ENCODE measurements at regions not wholly inside any gene's neighbourhood (a gene's known extent, or its start where the extent isn't known, plus 50 kb on each side); places are given as distances from the start of the nearest gene placed in this dataset.

DNA sequence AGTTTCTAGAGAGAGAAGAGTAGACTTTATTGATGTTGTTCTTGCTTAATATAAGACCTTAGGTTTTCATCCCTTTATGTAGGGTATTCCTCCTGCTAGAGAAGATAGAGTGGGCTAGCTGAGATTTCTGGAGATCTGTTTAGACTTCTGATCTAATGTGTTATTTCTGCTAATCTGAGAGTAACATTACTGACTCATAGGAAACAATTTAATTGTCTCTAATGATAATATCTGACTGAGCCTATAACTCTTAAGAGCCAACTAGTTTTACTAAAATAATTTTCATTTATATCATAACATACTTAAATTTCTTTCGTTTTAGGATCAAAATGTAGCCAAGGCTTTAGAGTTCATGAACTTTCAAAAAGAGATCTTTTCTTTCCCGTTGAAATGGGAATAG, 618.7 kb upstream of the ZEB2 start (continued):
- TF ChIP-seq, protein P1, sequence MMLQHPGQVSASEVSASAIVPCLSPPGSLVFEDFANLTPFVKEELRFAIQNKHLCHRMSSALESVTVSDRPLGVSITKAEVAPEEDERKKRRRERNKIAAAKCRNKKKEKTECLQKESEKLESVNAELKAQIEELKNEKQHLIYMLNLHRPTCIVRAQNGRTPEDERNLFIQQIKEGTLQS (IDR thresholded peaks at IDR 0.05) = no peak

DNA sequence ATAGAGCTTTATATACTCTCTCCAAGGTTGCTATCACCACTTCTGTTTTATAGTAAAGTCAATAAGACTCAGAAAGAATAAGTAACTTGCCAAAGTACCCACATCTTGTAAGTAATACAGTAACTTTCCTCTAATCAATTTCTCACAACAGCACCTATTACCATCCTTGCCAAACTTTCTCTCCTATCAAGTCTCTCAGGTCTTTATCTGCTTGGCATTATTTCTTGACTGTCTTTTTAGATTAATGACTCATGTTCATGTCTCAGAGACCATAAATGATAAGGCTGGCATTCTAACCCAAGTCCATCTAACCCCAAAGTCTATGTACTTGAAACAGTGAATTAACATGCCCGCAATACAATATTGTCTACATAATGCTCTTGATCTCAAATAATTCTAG, 618.0 kb upstream of the ZEB2 start:
- no TSS peak for BruUV-seq (replicated peaks)
- Histone ChIP-seq H4K20me1 (ENCODE audit: insufficient read depth) (no peaks in the 10 kb centered on the region), H3K27me3 (ENCODE audit: insufficient read depth, low read length) (no peaks in the 10 kb centered on the region), H3K4me2 (ENCODE audit: low read length) (no peak overlapping the region), H3K27ac (ENCODE audit: low read depth, low read length) (no peak overlapping the region), H3K9ac (ENCODE audit: low read length) (no peak overlapping the region), H3K4me3 (replicated peaks in 1 of 2; ENCODE audit: low read depth in 1 of 2, low read length in 2 of 2) (no peak overlapping the region), H3K4me1 (ENCODE audit: control insufficient read depth in 1 of 2, insufficient read depth in 2 of 2, low read length in 2 of 2) (no peaks in the 10 kb centered on the region), H3K9me3 (ENCODE audit: control insufficient read depth in 1 of 2, insufficient read depth in 1 of 2, low read depth in 1 of 2, low read length in 2 of 2) (no peaks in the 10 kb centered on the region), H2AFZ (ENCODE audit: low read depth, low read length, poor library complexity, severe bottlenecking) (no peak overlapping the region), H3K36me3 (ENCODE audit: control insufficient read depth in 1 of 2, insufficient read depth in 2 of 2, low read length in 2 of 2) (no peaks in the 10 kb centered on the region), H3K9me2 (ENCODE audit: insufficient read depth) (no peaks in the 10 kb centered on the region), H3K79me2 (ENCODE audit: insufficient read depth, low read length) (no peaks in the 10 kb centered on the region)
- ATAC-seq = no peak
- intact Hi-C loops (cut with micrococcal nuclease) = no loop called here
- POLR2A ChIA-PET = no interaction called here
- RAD21 ChIA-PET (ENCODE audit: low non-redundant PET in 1 of 2, low total read pairs in 2 of 2, uncharacterized antibody in 2 of 2, unreplicated experiment in 2 of 2) = no interaction called here
- no peak for DNase-seq (ENCODE audit: low read depth, low spot score)
- TF ChIP-seq SP1 (IDR thresholded peaks at IDR 0.05; ENCODE audit: low read depth) = no peak
- CTCF ChIA-PET = no interaction called here

DNA sequence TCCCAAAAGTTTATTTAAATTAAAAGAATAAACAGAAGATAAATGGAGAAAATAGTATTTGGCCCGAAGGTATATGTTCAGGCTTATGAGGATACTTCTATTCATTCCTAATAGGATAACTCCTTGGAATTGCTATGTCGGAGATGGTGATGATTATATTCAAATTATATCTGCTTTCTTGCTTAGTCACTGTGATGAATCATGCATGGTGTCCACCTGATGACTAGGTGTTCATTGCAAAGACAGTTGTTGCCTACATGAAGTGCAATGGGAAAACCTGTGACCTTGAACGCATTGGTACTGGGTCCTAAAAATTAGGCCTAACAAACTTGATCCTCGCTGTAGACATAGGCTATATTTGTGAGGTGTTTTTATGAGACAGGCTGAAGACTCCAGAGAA, 617.3 kb upstream of the ZEB2 start:
- H3K27me3 ChIP-seq (ENCODE audit: insufficient read depth, low read length) = no peaks in the 10 kb centered on the region
- no peak overlapping the region for H3K9ac ChIP-seq (ENCODE audit: low read length)
- BruUV-seq (replicated peaks) = no TSS peak
- no peaks in the 10 kb centered on the region for H3K79me2 ChIP-seq (ENCODE audit: insufficient read depth, low read length)
- no peak overlapping the region for H3K27ac ChIP-seq (ENCODE audit: low read depth, low read length)
- intact Hi-C loops (cut with micrococcal nuclease) = no loop called here
- H4K20me1 ChIP-seq (ENCODE audit: insufficient read depth) = no peaks in the 10 kb centered on the region
- no peaks in the 10 kb centered on the region for H3K36me3 ChIP-seq (ENCODE audit: control insufficient read depth in 1 of 2, insufficient read depth in 2 of 2, low read length in 2 of 2)
- DNase-seq (ENCODE audit: low read depth, low spot score) = no peak
- ChIA-PET POLR2A (no interaction called here), RAD21 (ENCODE audit: low non-redundant PET in 1 of 2, low total read pairs in 2 of 2, uncharacterized antibody in 2 of 2, unreplicated experiment in 2 of 2) (no interaction called here), CTCF (no interaction called here)
- ATAC-seq = no peak
- H3K9me2 ChIP-seq (ENCODE audit: insufficient read depth) = no peaks in the 10 kb centered on the region
- no peak overlapping the region for H3K4me3 ChIP-seq (replicated peaks in 1 of 2; ENCODE audit: low read depth in 1 of 2, low read length in 2 of 2)
- H3K4me2 ChIP-seq (ENCODE audit: low read length) = no peak overlapping the region
- TF ChIP-seq, protein P1 (IDR thresholded peaks at IDR 0.05) = no peak
- TF ChIP-seq ZNF274 (IDR thresholded peaks at IDR 0.05; ENCODE audit: low read depth, low read length) = no peak
- no peak for TF ChIP-seq FOSL1 (IDR thresholded peaks at IDR 0.05; ENCODE audit: low read depth)
- TF ChIP-seq, protein P2, sequence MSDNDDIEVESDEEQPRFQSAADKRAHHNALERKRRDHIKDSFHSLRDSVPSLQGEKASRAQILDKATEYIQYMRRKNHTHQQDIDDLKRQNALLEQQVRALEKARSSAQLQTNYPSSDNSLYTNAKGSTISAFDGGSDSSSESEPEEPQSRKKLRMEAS (IDR thresholded peaks at IDR 0.05) = no peak
- no peak for TF ChIP-seq EZH2phosphoT487 (IDR thresholded peaks at IDR 0.05; ENCODE audit: borderline replicate concordance)
- no peak for TF ChIP-seq POLR2A (IDR thresholded peaks at IDR 0.05; ENCODE audit: borderline replicate concordance, extremely low read depth, insufficient read depth, insufficient read length)
- TF ChIP-seq CBX3 (IDR thresholded peaks at IDR 0.05; ENCODE audit: low read depth) = no peak
- no peak for TF ChIP-seq JUND (IDR thresholded peaks at IDR 0.05)
- TF ChIP-seq CEBPB (IDR thresholded peaks at IDR 0.05; ENCODE audit: low read depth) = no peak
- TF ChIP-seq, protein P3, sequence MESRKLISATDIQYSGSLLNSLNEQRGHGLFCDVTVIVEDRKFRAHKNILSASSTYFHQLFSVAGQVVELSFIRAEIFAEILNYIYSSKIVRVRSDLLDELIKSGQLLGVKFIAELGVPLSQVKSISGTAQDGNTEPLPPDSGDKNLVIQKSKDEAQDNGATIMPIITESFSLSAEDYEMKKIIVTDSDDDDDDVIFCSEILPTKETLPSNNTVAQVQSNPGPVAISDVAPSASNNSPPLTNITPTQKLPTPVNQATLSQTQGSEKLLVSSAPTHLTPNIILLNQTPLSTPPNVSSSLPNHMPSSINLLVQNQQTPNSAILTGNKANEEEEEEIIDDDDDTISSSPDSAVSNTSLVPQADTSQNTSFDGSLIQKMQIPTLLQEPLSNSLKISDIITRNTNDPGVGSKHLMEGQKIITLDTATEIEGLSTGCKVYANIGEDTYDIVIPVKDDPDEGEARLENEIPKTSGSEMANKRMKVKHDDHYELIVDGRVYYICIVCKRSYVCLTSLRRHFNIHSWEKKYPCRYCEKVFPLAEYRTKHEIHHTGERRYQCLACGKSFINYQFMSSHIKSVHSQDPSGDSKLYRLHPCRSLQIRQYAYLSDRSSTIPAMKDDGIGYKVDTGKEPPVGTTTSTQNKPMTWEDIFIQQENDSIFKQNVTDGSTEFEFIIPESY (IDR thresholded peaks at IDR 0.05; ENCODE audit: extremely low read depth, insufficient replicate concordance, low read length) = no peak
- TF ChIP-seq ELF1 (IDR thresholded peaks at IDR 0.05; ENCODE audit: borderline replicate concordance, low read depth) = no peak
- no peak for TF ChIP-seq RAD21 (IDR thresholded peaks at IDR 0.05; ENCODE audit: low read depth)
- TF ChIP-seq SP1 (IDR thresholded peaks at IDR 0.05; ENCODE audit: low read depth) = no peak
- TF ChIP-seq, protein P4, sequence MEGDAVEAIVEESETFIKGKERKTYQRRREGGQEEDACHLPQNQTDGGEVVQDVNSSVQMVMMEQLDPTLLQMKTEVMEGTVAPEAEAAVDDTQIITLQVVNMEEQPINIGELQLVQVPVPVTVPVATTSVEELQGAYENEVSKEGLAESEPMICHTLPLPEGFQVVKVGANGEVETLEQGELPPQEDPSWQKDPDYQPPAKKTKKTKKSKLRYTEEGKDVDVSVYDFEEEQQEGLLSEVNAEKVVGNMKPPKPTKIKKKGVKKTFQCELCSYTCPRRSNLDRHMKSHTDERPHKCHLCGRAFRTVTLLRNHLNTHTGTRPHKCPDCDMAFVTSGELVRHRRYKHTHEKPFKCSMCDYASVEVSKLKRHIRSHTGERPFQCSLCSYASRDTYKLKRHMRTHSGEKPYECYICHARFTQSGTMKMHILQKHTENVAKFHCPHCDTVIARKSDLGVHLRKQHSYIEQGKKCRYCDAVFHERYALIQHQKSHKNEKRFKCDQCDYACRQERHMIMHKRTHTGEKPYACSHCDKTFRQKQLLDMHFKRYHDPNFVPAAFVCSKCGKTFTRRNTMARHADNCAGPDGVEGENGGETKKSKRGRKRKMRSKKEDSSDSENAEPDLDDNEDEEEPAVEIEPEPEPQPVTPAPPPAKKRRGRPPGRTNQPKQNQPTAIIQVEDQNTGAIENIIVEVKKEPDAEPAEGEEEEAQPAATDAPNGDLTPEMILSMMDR (IDR thresholded peaks at IDR 0.05 in 2 of 3, conservative IDR thresholded peaks at IDR 0.05 in 1 of 3; ENCODE audit: borderline replicate concordance in 1 of 3, insufficient read depth in 1 of 3, low read depth in 2 of 3, low read length in 2 of 3) = no peak
- no peak overlapping the region for H2AFZ ChIP-seq (ENCODE audit: low read depth, low read length, poor library complexity, severe bottlenecking)
- no peaks in the 10 kb centered on the region for H3K9me3 ChIP-seq (ENCODE audit: control insufficient read depth in 1 of 2, insufficient read depth in 1 of 2, low read depth in 1 of 2, low read length in 2 of 2)
- no peaks in the 10 kb centered on the region for H3K4me1 ChIP-seq (ENCODE audit: control insufficient read depth in 1 of 2, insufficient read depth in 2 of 2, low read length in 2 of 2)
